ENCODE measurements at regions not wholly inside any gene's neighbourhood (a gene's known extent, or its start where the extent isn't known, plus 50 kb on each side); places are given as distances from the start of the nearest gene placed in this dataset.

DNA sequence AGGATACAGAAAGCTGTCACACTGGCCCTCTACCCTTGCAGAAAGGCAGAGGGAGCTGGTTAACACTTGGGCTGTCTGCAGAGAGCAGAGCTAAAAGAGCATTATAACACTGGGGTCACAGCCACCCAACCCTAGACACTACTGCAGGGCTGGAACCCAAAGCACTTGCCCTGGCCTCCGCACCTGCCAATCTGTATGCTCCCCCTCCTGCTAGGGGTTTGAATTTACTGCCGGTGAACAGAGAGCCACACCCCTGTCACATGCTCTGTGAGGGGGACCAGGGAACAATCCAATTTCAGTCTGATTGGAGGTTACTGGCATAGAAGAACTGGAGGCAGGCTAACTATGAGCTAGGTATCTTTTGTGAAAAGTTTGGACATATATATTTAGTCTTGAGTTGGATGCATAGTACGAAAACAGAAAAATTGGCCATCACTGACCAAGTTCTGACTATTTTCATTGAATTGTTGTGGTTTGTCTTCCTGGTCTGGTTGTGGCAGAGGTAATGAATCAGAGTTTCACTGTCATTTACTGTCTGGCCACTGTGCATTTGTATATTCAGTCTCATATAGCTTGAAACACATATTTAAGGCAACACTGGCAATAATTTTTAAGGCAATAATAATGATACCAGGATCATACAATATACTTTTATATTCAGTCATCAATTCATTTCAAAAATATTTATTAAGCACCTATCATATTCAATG, 504.3 kb upstream of the ATXN8OS start:
- TF ChIP-seq EZH2 (IDR thresholded peaks at IDR 0.05; ENCODE audit: insufficient read depth, poor library complexity, severe bottlenecking) (no peak), EZH2phosphoT487 (IDR thresholded peaks at IDR 0.05; ENCODE audit: insufficient read depth, low read depth) (no peak)

Measured in GM23248 (cell line).